ENCODE measurements at regions not wholly inside any gene's neighbourhood (a gene's known extent, or its start where the extent isn't known, plus 50 kb on each side); places are given as distances from the start of the nearest gene placed in this dataset.

GRCh38 chr2:150586858-150587257, 99.4 kb upstream of the RND3 start:
- DNase-seq (ENCODE audit: low spot score) = no peak

GRCh38 chr2:150585221-150585971, 97.9 kb upstream of the RND3 start:
- no peak for DNase-seq (ENCODE audit: low spot score)

GRCh38 chr2:150584081-150584480, 96.6 kb upstream of the RND3 start:
- DNase-seq (ENCODE audit: low spot score) = no peak

GRCh38 chr2:150581717-150582472, 94.4 kb upstream of the RND3 start:
- DNase-seq (ENCODE audit: low spot score) = no peak

GRCh38 chr2:150578481-150578880, 91.0 kb upstream of the RND3 start:
- DNase-seq (ENCODE audit: low spot score) = no peak

GRCh38 chr2:150575861-150576260, 88.4 kb upstream of the RND3 start:
- DNase-seq (ENCODE audit: low spot score) = no peak

- DNase-seq (ENCODE audit: low spot score) = no peak
Observed at GRCh38 chr2:150572961-150573395, 85.5 kb upstream of the RND3 start.

- DNase-seq (ENCODE audit: low spot score) = no peak
Observed at GRCh38 chr2:150572194-150572766, 84.8 kb upstream of the RND3 start.

GRCh38 chr2:150571121-150571520, 83.7 kb upstream of the RND3 start:
- no peak for DNase-seq (ENCODE audit: low spot score)

- no peak for DNase-seq (ENCODE audit: low spot score)
Observed at GRCh38 chr2:150570712-150571111, 83.2 kb upstream of the RND3 start.

GRCh38 chr2:150569761-150570160, 82.3 kb upstream of the RND3 start:
- DNase-seq (ENCODE audit: low spot score) = no peak

GRCh38 chr2:150567771-150568301, 80.4 kb upstream of the RND3 start:
- DNase-seq (ENCODE audit: low spot score) = no peak

GRCh38 chr2:150566289-150566688, 78.8 kb upstream of the RND3 start:
- no peak for DNase-seq (ENCODE audit: low spot score)

GRCh38 chr2:150561076-150561475, 73.6 kb upstream of the RND3 start:
- no peak for DNase-seq (ENCODE audit: low spot score)

- DNase-seq (ENCODE audit: low spot score) = no peak
Observed at GRCh38 chr2:150557020-150557600, 69.6 kb upstream of the RND3 start.

GRCh38 chr2:150555611-150556356, 68.3 kb upstream of the RND3 start:
- no peak for DNase-seq (ENCODE audit: low spot score)

- no peak for DNase-seq (ENCODE audit: low spot score)
Observed at GRCh38 chr2:150554046-150554445, 66.6 kb upstream of the RND3 start.

GRCh38 chr2:150552041-150552820, 64.8 kb upstream of the RND3 start:
- DNase-seq (ENCODE audit: low spot score) = no peak

GRCh38 chr2:150549381-150549780, 61.9 kb upstream of the RND3 start:
- DNase-seq (ENCODE audit: low spot score) = no peak

GRCh38 chr2:150548527-150548926, 61.1 kb upstream of the RND3 start:
- DNase-seq (ENCODE audit: low spot score) = no peak

GRCh38 chr2:150545916-150546315, 58.4 kb upstream of the RND3 start:
- no peak for DNase-seq (ENCODE audit: low spot score)

Data from ureter (tissue), 1 donor.